Stimulated activated naive CD8-positive, alpha-beta T cell treated with anti-CD3 and anti-CD28 coated beads, Interleukin-15, amount 100 ng/mL, for 72 hours (primary cell): ENCODE measurements at regions not wholly inside any gene's neighbourhood (a gene's known extent, or its start where the extent isn't known, plus 50 kb on each side); places are given as distances from the start of the nearest gene placed in this dataset.

ENCODE experiments used
- ATAC-seq: fragments of 150-1000 bp; cut with Tn5 transposase; 2 replicates; pipeline ENCODE4 v1.10.0; 2021; ENCODE audit warnings: mild to moderate bottlenecking, moderate library complexity
- DNase-seq, 2 donors: peaks; one replicate each; pipeline ENCODE4 v3.0.0; 2021 to 2022
- H3K27ac Mint-ChIP-seq, 2 donors: one replicate each; pipeline ENCODE4 v1.8.0; 2022; ENCODE audit warnings: mild to moderate bottlenecking in 2 of 2, mixed read lengths in 2 of 2, moderate library complexity in 2 of 2
- H3K27me3 Mint-ChIP-seq: one replicate; pipeline ENCODE4 v1.8.0; 2022; ENCODE audit warnings: mixed read lengths
- H3K4me1 Mint-ChIP-seq: one replicate; pipeline ENCODE4 v1.8.0; 2022; ENCODE audit warnings: mild to moderate bottlenecking, mixed read lengths
- H3K4me3 Mint-ChIP-seq, 2 donors: one replicate each; pipeline ENCODE4 v1.8.0; 2022; ENCODE audit warnings: mild to moderate bottlenecking in 2 of 2, mixed read lengths in 2 of 2, moderate library complexity in 1 of 2
- H3K9me3 Mint-ChIP-seq, 2 donors: one replicate each; pipeline ENCODE4 v1.8.0; 2022; ENCODE audit warnings: mixed read lengths in 2 of 2

DNA sequence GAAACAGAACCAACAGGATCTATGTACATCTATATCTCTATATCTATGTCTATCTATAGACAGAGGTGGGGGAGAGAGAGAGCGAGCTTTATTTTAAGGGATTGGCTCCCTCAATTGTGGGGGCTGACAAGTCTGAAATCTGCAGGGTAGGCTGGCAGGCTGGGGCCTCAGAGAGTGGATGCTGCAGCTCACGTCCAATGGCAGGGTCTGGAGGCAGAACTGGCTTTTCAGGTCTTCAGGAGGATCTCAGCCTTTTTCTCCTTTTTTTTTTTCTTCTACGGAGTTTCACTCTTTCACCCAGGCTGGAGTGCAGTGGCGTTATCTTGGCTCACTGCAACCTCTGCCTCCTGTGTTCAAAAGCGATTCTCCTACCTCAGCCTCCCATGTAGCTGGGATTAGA lies 77.2 kb downstream of the ARL4C start:
- H3K27me3 Mint-ChIP-seq = no peaks in the 10 kb centered on the region
- H3K4me1 Mint-ChIP-seq = peaks cover 65% of the 10 kb centered on the region
- peaks cover 9 to 11% of the 10 kb centered on the region in 2 donors for H3K9me3 Mint-ChIP-seq

DNA sequence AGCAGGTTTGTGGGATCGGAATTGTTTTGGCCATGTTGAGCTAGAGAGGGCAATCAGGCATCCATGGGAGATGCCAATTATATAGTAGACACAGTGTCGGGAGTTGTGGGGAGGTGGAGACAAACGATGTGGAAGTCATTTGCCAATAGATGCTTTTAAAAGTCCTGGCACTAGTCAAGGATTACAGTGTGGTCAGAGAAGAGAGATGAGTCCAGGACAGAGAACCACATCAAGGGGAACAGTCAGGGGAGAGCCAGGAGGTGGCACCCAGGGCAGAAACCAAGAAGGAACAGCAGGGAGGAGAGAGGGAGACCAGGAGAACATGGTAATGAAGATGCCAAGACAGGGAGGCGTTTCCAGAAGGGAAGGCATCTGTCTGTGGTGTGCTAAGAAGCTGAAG lies 81.2 kb downstream of the ARL4C start:
- ATAC-seq (no peak), DNase-seq (no peak)
- no peak overlapping the region for H3K4me3 Mint-ChIP-seq
- H3K9me3 Mint-ChIP-seq = peaks cover 9 to 11% of the 10 kb centered on the region in 2 donors
- H3K27ac Mint-ChIP-seq = no peak overlapping the region
- no peaks in the 10 kb centered on the region for H3K27me3 Mint-ChIP-seq
- peaks cover 39% of the 10 kb centered on the region for H3K4me1 Mint-ChIP-seq

More for the DNA sequence above, 77.2 kb downstream of the ARL4C start:
- Mint-ChIP-seq H3K27ac (no peak overlapping the region), H3K4me3 (no peak overlapping the region)
- ATAC-seq (no peak), DNase-seq (no peak)

DNA sequence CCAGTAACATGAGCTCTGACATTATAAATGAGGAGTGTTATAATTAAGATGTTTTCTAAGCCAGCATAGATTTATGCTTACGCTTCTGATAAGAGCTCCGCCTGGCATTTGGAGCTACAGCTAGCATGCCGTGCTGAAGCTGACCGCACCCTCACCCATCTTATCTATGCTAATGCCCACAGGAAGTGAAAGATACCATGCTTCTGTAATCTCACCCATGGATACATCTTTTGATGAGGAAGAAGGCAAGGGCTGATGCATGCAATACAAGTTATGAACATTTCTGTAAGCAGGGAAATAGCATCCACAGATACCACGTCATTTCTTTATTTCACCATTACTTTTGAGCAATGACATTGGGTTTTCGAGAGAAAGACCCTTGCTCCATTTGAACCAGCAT lies 82.3 kb downstream of the ARL4C start:
- no peak overlapping the region for H3K27ac Mint-ChIP-seq
- H3K4me1 Mint-ChIP-seq = peaks cover 41% of the 10 kb centered on the region
- no peaks in the 10 kb centered on the region for H3K27me3 Mint-ChIP-seq
- DNase-seq = no peak
- H3K4me3 Mint-ChIP-seq = no peak overlapping the region
- no peak for ATAC-seq
- H3K9me3 Mint-ChIP-seq = peaks cover 9 to 11% of the 10 kb centered on the region in 2 donors

DNA sequence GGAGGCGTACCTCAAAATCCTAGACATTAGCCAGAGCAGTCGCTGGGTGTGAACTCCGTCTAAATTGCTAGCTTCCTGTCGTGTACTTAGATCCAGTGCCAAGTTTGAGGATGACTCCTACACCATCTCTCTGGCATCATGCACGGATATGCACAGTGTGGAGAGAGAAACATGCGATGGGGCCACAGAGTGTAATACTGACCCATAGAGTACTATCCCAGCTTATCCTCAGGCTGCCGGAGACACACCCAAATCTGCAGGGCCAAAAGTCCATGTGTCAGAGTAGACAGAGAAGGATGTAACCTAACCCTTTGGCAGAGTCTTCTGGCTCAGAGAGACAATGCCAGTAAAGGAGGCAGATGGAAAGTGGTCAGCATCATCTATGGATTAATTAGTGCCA lies 84.2 kb downstream of the ARL4C start:
- H3K27ac Mint-ChIP-seq = no peak overlapping the region

DNA sequence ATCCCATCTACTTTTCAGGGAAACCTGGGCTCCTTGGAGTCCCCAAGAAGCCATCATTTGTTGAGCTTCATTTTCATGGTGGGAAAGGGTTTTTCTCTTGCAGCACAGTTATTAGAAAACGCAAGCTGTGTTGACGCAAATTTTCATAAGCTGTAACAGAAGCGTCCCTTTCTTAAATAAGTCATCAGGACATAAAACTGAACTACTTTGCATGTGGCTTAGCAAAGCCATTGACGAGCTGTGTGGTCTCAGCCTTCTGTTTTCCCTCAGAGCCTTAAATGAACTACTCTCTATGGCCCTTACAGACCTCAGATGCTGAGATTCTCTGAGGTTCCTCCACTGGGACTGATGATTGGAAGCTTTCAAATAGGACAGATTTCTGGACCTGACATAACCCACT lies 85.1 kb downstream of the ARL4C start:
- Mint-ChIP-seq H3K4me1 (peaks cover 35% of the 10 kb centered on the region), H3K4me3 (no peak overlapping the region), H3K27ac (no peak overlapping the region), H3K9me3 (no peaks in the 10 kb centered on the region), H3K27me3 (no peaks in the 10 kb centered on the region)
- ATAC-seq = no peak
- DNase-seq = no peak

More for the DNA sequence above, 84.2 kb downstream of the ARL4C start:
- no peak overlapping the region for H3K4me3 Mint-ChIP-seq
- peaks cover 35% of the 10 kb centered on the region for H3K4me1 Mint-ChIP-seq
- no peak for ATAC-seq
- DNase-seq = no peak
- H3K9me3 Mint-ChIP-seq = no peaks in the 10 kb centered on the region
- H3K27me3 Mint-ChIP-seq = no peaks in the 10 kb centered on the region

DNA sequence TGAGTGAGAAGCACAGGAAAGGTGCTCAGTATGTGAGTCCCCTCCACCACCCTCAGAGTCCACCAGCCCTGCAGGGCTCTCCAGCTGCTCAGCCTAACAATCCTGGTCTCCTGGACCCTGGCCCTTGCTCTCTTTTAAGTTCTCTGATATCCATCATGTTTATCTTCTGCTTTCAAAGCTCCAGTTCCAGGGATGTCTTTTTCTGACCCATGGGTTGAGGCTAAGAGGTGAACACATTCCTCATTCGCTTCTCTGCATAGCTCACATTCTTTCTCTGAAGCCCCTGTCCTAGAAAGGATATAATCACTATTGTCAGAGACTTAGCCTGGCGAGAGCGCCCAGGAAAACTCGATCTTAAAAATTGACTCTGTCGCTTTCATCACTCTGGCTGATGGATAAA lies 86.4 kb downstream of the ARL4C start:
- Mint-ChIP-seq H3K9me3 (no peaks in the 10 kb centered on the region), H3K27ac (no peak overlapping the region), H3K4me3 (peak overlapping the region in 1 of 2 donors; percentile 33), H3K27me3 (no peaks in the 10 kb centered on the region), H3K4me1 (peaks cover 44% of the 10 kb centered on the region)
- ATAC-seq = no peak
- no peak for DNase-seq

DNA sequence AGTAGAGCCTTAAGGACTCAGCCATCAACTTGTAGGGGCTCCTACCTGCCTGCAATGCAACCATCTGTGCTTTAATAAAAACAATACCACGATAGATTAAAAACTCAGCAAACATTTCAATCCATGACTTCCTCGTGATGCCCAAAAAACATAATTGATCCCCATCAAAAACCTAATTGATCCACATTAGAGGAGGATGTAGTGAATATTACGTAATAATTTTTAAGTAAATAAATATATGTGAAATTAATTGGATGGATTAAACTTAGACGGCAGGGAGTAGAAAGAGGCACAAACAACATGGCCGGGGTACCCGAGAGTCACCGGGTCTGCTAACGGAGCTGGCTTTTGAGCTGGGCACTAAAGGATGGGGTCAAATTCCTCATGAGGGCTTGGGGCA lies 87.3 kb downstream of the ARL4C start:
- DNase-seq (no peak), ATAC-seq (no peak)
- Mint-ChIP-seq H3K4me1 (peaks cover 46% of the 10 kb centered on the region), H3K4me3 (no peak overlapping the region), H3K9me3 (no peaks in the 10 kb centered on the region), H3K27ac (no peak overlapping the region), H3K27me3 (no peaks in the 10 kb centered on the region)

DNA sequence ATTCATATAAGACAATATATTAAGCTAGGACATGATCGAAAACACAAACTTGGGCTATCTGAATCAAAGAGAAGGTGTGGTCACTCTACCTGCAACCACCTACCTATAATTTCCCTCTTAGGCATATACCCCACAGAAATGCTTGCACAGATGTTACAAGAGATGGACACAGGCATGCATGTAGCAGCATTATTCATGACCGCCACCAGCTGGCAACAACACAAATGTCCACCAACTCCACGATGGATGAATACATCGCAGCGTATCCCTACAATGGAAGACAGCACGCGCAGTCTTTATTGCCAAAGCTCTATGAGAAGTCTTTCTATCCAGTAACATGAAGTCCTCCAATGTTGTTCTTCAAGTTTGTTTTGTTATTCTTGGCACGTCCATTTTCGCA lies 90.8 kb downstream of the ARL4C start:
- H3K27me3 Mint-ChIP-seq = no peaks in the 10 kb centered on the region
- peaks cover 64% of the 10 kb centered on the region for H3K4me1 Mint-ChIP-seq
- DNase-seq = no peak
- no peaks in the 10 kb centered on the region for H3K9me3 Mint-ChIP-seq
- ATAC-seq = no peak
- no peak overlapping the region for H3K27ac Mint-ChIP-seq
- no peak overlapping the region for H3K4me3 Mint-ChIP-seq

DNA sequence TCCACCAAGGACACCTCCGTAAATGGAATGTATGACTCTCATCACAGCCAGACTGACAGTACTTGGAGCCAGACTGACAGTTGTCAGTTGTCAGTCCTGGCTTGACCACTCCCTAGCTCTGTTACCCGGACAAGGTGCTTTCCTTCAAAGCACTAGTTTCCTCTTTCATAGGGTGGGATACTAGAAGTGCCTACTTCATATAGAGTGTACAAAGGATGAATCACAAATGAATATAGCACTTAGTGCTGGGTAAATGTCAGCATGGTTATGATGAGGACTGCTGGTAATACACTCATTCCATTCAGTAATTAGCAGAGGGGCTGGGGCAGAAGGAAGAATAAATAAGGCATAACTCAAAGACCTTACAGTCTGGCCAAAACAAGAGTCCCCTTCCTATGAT lies 91.4 kb downstream of the ARL4C start:
- peaks cover 63% of the 10 kb centered on the region for H3K4me1 Mint-ChIP-seq
- DNase-seq (no peak), ATAC-seq (peak; percentile 31)
- no peaks in the 10 kb centered on the region for H3K27me3 Mint-ChIP-seq
- H3K27ac Mint-ChIP-seq = peak overlapping the region in 1 of 2 donors; percentile 23
- H3K4me3 Mint-ChIP-seq = no peak overlapping the region
- H3K9me3 Mint-ChIP-seq = no peaks in the 10 kb centered on the region

DNA sequence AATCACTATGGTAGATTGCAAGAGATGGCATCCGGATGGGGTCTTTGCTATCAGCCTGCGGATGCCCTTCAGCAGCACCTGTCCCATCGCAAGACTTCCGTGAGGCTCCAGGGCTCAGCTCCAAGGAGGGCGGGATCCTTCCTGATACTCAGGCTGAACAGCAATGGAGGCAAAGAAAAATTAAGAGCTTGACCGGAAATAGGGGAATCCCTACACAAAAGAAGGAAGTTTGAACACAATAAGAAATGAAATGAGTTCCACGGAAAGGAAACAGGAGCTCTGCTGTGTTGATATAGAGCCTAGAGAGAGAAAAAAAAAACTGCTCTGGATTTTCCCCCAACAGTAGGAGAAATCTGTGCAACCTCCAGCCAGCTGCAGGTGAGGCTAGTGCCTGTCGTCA lies 91.9 kb downstream of the ARL4C start:
- Mint-ChIP-seq H3K9me3 (no peaks in the 10 kb centered on the region), H3K4me3 (no peak overlapping the region), H3K27me3 (no peaks in the 10 kb centered on the region), H3K4me1 (peaks cover 62% of the 10 kb centered on the region), H3K27ac (peak overlapping the region in 1 of 2 donors; percentile 85)
- DNase-seq = no peak
- ATAC-seq = no peak

DNA sequence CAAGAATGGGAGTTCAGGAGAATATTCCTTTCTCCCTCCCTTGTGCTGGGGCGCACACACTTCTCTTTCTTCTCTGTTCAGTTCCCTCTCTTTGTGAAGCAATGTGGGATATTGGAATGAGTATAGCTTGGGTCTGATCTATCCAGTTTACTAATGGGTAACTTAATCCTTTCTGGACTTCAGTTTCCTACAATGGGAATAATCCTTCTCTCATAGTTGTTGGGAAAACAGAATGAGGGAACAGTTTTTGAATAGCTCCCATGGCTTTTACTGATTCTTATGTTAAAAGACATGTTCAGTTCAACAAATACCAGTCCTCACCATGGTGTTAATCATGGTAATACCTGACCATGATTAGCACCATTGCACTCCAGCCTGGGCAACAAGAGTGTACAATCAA lies 93.1 kb downstream of the ARL4C start:
- ATAC-seq = no peak
- DNase-seq = no peak
- H3K27ac Mint-ChIP-seq = no peak overlapping the region
- no peaks in the 10 kb centered on the region for H3K9me3 Mint-ChIP-seq
- peaks cover 71% of the 10 kb centered on the region for H3K4me1 Mint-ChIP-seq
- H3K4me3 Mint-ChIP-seq = no peak overlapping the region
- H3K27me3 Mint-ChIP-seq = no peaks in the 10 kb centered on the region

DNA sequence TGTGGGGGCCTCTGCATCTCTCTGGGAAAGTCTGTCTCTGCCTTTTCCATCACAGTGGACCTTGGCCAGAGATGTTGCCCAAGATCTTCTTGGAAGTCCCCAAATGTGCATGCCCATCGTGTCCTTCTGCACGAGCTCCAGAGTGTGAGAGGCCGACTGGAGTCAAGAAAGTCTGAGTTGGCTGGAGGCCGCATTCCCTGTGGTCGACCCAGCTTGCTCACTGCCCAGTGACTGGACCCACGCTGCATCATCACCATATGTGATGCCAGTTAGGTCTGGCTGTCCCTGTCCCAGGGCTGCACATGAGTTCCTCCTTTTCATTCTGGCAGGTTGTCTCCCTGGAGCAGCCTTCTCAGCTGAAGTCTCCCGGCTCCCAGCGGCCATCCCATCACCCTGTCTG lies 93.8 kb downstream of the ARL4C start:
- DNase-seq (no peak), ATAC-seq (no peak)
- Mint-ChIP-seq H3K4me1 (peaks cover 78% of the 10 kb centered on the region), H3K27ac (peak overlapping the region in 1 of 2 donors; percentile 37), H3K27me3 (no peaks in the 10 kb centered on the region), H3K9me3 (no peaks in the 10 kb centered on the region), H3K4me3 (no peak overlapping the region)

DNA sequence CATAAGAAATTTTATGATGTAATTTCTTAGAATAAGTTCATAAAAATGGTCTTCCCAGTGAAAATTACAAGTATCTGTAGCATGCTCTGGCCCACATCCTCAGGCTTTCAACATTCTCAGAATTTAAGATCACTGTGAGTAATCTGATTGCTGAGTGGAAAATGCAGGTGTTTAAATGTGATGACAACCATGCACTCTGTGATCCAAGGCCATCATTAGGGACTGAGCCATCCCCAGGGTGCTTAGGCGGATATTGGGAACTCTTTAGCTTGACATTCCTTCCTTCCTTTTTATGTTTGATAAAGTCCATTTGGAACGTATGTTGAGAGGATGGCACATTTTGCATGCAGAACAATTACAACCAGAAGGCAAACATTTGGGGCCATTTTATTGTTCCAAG lies 95.5 kb downstream of the ARL4C start:
- ATAC-seq = peak; percentile 86
- Mint-ChIP-seq H3K27me3 (no peaks in the 10 kb centered on the region), H3K27ac (peak overlapping the region; percentile 91), H3K9me3 (no peaks in the 10 kb centered on the region), H3K4me3 (peak overlapping the region; percentile 23 to 34), H3K4me1 (peaks cover 86% of the 10 kb centered on the region)
- DNase-seq = peak in 1 of 2 donors; percentile 19

DNA sequence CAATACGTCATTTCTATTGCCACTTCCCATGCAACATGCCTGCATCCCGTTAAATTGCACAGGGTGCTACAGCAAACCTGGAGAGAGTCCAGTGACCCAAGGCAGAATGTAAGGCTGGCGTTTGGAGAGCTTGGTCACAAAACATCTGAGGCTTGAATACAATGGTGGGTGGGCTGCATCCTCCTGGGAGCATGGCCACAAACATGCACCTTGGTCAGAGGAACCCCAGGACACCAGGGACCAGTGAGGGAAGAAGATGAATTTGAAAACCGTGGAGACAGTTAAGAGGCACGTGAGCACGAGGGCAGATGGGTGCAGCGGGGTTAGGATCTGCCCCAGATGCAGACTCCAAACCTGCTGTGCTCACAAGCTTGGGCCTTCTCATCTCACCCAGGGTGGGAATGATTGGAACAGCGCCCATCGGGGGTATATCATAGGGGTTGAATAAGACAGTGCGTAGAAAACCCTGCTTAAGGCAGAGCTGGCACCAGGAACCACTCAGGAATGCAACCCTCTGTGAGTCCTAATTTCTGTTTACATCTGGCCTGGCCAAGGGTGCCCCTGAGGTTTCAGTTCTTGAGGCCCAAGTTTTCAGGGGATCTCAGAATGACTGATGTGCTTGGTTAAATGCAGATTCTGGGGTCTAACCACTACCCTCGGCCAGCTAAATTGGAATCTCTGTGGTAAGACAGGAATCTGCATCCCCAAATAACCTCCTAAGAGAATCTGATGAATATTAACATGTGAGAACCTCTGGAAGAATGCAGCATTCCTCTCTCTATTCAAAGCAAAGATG lies 97.2 kb downstream of the ARL4C start:
- peak in 1 of 2 donors; percentile 37 for DNase-seq
- peak; percentile 79 for ATAC-seq
- no peaks in the 10 kb centered on the region for H3K9me3 Mint-ChIP-seq
- H3K27ac Mint-ChIP-seq = peak overlapping the region; percentile 42 to 71
- H3K4me3 Mint-ChIP-seq = peak overlapping the region; percentile 42 to 44
- H3K27me3 Mint-ChIP-seq = no peaks in the 10 kb centered on the region
- H3K4me1 Mint-ChIP-seq = peaks cover 86% of the 10 kb centered on the region

DNA sequence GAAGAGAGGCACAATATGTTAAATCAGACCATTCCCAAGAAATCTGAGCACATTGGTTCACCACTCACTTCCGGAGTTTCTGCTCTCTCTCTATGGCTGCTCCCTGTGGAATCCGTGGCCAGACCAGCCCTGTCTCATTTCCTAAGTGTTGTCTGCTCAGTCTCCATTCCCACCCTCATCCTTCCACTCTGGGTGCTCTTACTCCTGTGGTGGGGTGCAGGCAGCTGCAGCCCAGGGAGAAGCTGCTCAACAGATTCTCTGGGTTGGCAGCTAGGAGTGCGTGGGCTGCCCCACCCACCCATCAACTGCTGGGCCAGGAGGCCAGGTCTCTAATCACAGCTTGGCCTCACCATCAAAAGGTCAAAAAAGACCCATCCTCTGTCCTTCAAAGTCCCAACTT lies 98.3 kb downstream of the ARL4C start:
- DNase-seq (no peak), ATAC-seq (no peak)
- Mint-ChIP-seq H3K9me3 (no peaks in the 10 kb centered on the region), H3K27ac (peak overlapping the region in 1 of 2 donors; percentile 21), H3K4me1 (peaks cover 92% of the 10 kb centered on the region), H3K4me3 (no peak overlapping the region), H3K27me3 (no peaks in the 10 kb centered on the region)

DNA sequence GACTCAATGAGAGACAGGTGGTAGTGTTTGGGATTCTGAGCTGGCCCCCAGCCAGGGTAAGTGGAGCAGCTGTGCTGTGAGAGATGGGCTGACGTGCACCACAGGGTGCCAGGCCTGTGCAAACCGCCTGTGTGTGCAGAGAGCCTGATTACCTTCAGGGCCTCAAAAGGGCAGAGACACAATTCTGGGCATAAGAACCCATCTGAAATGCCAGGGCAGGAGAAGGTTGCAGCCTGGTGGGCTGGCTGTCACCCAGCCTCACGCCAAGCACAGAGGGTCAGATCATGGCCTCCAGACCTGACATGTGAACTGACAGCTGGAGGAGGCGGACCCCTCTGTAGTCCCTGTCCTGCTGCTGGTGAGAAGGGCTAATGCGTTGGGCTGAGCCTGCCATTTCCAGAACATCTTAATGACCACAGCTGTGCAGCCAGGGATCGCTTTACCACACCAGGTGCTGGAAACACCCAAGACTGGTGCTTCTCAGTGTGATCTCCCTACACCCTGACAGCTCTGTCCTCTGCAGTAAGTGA lies 100.9 kb downstream of the ARL4C start:
- H3K27me3 Mint-ChIP-seq = no peaks in the 10 kb centered on the region
- H3K4me1 Mint-ChIP-seq = peaks cover 93% of the 10 kb centered on the region
- ATAC-seq = no peak
- H3K9me3 Mint-ChIP-seq = no peaks in the 10 kb centered on the region
- H3K27ac Mint-ChIP-seq = no peak overlapping the region
- no peak overlapping the region for H3K4me3 Mint-ChIP-seq
- no peak for DNase-seq
